ENCODE measurements at regions not wholly inside any gene's neighbourhood (a gene's known extent, or its start where the extent isn't known, plus 50 kb on each side); places are given as distances from the start of the nearest gene placed in this dataset.
"Not testable (repeated sequence)": the region's sequence is repeated elsewhere in the genome, so short reads cannot be mapped to it uniquely, and the experiment has no call there.

GRCh38 chr2:224650815-224651439, 65.2 kb downstream of the CCDC195 start:
- DNase-seq, result no peak

DNA sequence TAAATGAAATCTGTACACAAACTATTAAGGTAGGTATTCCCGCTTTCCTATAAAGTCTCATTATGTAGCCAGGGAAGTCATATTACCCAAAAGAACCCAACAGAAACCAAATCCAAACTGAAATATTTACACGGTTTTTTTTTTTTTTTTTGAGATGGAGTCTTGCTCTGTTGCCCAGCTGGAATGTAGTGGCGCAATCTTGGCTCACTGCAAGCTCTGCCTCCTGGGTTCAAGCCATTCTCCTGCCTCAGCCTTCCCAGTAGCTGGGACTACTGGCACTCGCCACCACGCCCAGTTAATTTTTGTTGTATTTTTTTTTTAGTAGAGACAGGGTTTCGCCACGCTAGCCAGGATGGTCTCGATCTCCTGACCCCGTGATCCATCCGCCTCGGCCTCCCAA, 62.5 kb upstream of the CUL3 start:
- DNase-seq, result not testable (repeated sequence)

- no peak for DNase-seq
Measured at GRCh38 chr2:224646242-224646846, 61.2 kb upstream of the CUL3 start.

DNA sequence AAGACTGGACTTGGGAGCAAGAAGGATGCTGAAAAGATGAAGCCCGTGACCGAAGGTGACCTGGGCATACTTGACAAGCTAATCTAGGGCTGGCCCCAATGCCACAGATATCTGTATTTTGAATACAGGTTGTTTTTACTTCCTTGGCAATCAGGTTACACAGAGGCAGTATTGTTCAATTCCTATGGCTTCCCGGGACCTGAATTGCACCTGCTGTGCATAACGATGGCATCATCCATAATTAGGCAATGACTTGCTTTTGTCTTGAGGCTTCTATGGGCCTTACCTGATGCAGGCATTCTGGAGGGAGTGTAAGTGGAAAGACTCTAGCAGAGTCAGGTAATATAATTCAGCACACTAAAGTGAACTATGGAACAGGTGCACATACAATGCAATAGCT, 60.6 kb upstream of the CUL3 start:
- no peak for DNase-seq

DNA sequence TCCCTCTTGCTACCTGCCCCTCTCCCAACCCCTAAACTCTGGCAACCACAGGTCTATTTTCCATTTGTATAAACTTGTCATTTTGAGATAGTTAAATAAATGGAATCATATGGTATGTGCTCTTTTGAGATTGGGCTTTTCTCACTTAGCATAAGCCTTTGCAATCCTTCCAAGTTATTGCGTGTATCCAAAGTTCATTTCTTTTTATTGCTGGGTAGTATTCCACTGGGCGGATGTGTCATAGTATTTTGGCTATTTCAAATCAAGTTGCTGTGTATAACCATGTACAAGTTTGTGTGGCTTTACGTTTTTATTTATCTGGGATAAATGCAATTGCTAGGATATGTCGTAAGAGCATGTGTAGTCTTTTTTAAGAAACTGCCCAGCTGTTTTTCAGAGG, 55.5 kb upstream of the CUL3 start:
- no peak for DNase-seq

- peak; percentile 14 for DNase-seq
Measured at GRCh38 chr2:224638301-224638823, 53.2 kb upstream of the CUL3 start.

Measured in activated naive CD4-positive, alpha-beta T cell treated with anti-CD3 and anti-CD28 coated beads, Interleukin-2, amount 50 U/mL, for 16 hours (primary cell).